Vagina (tissue), 2 donors: ENCODE measurements at regions not wholly inside any gene's neighbourhood (a gene's known extent, or its start where the extent isn't known, plus 50 kb on each side); places are given as distances from the start of the nearest gene placed in this dataset.
"Not testable (repeated sequence)": the region's sequence is repeated elsewhere in the genome, so short reads cannot be mapped to it uniquely, and the experiment has no call there.

ENCODE experiments used
- DNase-seq, 2 donors: peaks; one replicate each; pipeline ENCODE4 v3.0.0-alpha.2; 2017; ENCODE audit errors: extremely low spot score in 2 of 2
- H3K27ac ChIP-seq: fragments of 200-600 bp; sonication (generic); one replicate; pipeline ENCODE4 v1.5.1; 2019
- H3K27me3 ChIP-seq: fragments of 200-600 bp; sonication (generic); one replicate; pipeline ENCODE4 v1.5.1; 2019
- H3K36me3 ChIP-seq, 2 donors: fragments of 200-600 bp; sonication (generic); one replicate each; pipeline ENCODE4 v1.5.1; 2017 to 2019
- H3K4me1 ChIP-seq: fragments of 200-600 bp; sonication (generic); one replicate; pipeline ENCODE4 v1.5.1; 2019
- H3K4me3 ChIP-seq, 2 donors: fragments of 200-600 bp; sonication (generic); 1 replicate in 1 of 2; 2 replicates in 1 of 2; pipeline ENCODE4 v1.5.1; 2016 to 2019
- H3K9me3 ChIP-seq: fragments of 200-600 bp; sonication (generic); one replicate; pipeline ENCODE4 v1.5.1; 2019
- CTCF ChIP-seq, 3 experiments: fragments of 450-650 bp in 2 of 3; fragments of 200-600 bp in 1 of 3; sonication (generic) in 1 of 3; IDR thresholded peaks; one replicate each; pipeline ENCODE4 v1.5.1; 2017 to 2019; ENCODE audit warnings: antibody characterized with exemption in 3 of 3, mild to moderate bottlenecking in 2 of 3, moderate library complexity in 2 of 3
- POLR2A ChIP-seq, 2 donors: fragments of 450-650 bp; IDR thresholded peaks; one replicate each; pipeline ENCODE4 v1.6.1; 2017; ENCODE audit warnings: antibody characterized with exemption in 2 of 2, mild to moderate bottlenecking in 2 of 2, moderate library complexity in 2 of 2
- POLR2AphosphoS5 ChIP-seq, 2 donors: sonication (generic); formaldehyde crosslinking; IDR thresholded peaks; one replicate each; pipeline ENCODE4 v1.9.0; 2017; ENCODE audit warnings: antibody characterized with exemption in 2 of 2, mild to moderate bottlenecking in 2 of 2, low read depth in 1 of 2; ENCODE audit not compliant: insufficient read depth in 1 of 2
- intact Hi-C: fragments of 100-400 bp; cut with DNase I; formaldehyde crosslinking; loops from one replicate; pipeline ENCODE4 v1.15.1; 2023

DNA sequence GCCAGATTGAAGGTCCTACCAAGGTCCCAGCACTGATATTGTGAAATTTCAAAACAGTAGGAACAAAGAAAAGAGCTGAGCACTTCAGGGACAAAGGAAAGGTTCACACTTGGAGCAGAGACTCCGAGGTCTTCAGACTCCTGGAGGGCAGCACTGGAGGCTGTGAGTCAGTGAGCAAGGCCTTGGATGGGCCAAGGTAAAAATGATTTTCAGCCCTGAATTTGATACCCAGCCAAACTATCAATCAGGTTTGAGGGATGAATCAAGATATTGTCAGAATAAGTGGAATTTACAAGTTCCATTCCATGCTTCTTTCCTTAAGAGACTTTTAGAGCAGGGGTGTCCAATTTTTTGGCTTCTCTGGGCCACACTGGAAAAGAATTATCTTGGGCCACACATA, 111.7 kb downstream of the ADRA2C start:
- no peak for TF ChIP-seq POLR2A (IDR thresholded peaks at IDR 0.05)
- H3K27me3 ChIP-seq: no peaks in the 10 kb centered on the region
- H3K4me3 ChIP-seq: no peak overlapping the region
- no peaks in the 10 kb centered on the region for H3K9me3 ChIP-seq
- no peaks in the 10 kb centered on the region for H3K36me3 ChIP-seq
- DNase-seq: no peak
- intact Hi-C loops: no loop called here
- peaks cover 14% of the 10 kb centered on the region for H3K4me1 ChIP-seq
- H3K27ac ChIP-seq: no peak overlapping the region

DNA sequence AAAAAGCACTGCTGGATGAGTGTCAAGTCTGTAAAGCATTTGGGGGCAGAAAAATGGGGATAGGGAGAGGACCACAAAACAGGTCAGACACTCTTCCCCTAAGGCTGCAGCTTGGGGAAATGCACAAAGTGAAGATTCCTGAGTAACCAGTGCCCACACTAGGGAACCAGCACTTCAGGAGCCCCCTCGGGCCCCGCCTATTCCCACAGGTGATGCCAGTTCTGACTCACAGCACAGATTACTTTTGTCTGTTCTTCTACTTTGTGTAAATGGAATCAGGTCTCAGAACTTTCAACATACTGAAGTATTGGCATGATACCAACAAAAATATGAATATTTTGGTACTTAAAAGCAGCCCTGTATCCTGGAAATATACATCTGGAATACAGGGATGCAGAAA, 112.5 kb downstream of the ADRA2C start:
- no peak overlapping the region for H3K4me3 ChIP-seq
- no peaks in the 10 kb centered on the region for H3K36me3 ChIP-seq
- TF ChIP-seq POLR2AphosphoS5 (IDR thresholded peaks at IDR 0.05; ENCODE audit: insufficient read depth in 1 of 2, low read depth in 1 of 2) (no peak), POLR2A (IDR thresholded peaks at IDR 0.05) (no peak), CTCF (IDR thresholded peaks at IDR 0.05) (no peak)
- no peaks in the 10 kb centered on the region for H3K27me3 ChIP-seq
- H3K27ac ChIP-seq: no peak overlapping the region
- peaks cover 14% of the 10 kb centered on the region for H3K4me1 ChIP-seq
- intact Hi-C loops: no loop called here
- no peak for DNase-seq
- no peaks in the 10 kb centered on the region for H3K9me3 ChIP-seq

DNA sequence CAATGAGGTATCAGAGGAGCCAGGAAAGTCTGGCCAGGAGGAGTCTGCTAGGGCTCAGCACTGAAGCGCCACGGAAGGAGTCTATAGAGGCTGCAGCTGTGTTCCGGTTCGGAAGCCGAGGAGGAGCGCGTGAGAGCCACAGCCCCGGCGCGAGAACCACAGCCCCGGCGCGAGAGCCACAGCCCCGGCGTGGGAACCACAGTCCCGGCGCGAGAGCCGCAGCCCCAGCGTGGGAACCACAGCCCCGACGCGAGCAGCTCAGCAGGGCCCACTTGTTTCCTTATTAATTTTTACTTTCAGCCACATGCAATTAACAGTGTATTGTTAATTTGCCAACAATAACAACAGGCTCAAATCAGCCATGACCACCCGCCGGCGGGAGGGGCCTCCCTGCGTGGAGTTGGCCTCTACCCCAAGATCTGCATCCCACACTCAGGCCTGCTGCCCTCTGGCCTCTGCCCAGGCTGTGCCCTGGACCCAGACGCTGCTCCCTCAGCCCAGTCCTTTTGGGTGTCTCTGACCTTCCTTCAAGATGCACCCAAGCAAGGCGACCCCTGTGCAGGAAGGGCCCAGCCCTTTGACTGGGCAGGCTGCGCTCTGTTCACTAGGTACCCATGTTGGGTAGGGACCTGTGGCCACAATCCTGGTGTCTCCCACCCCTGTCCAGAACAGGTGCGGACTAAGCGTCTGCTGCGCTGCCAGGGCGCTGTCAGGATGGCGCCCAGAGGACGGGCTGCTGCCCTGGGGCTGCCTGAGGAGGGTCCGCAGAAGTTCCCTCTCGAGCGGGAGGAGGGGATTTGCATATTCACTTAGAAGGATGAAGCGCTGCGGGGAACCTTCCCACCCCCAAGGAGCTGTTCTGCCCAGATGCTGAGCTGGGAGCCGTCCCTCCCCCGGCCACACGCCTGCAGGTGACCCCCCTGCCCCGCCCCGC, 113.8 kb downstream of the ADRA2C start:
- H3K27me3 ChIP-seq: no peaks in the 10 kb centered on the region

GRCh38 chr4:3880615-3881120, 114.5 kb downstream of the ADRA2C start:
- intact Hi-C loops: no loop called here
- TF ChIP-seq POLR2AphosphoS5 (IDR thresholded peaks at IDR 0.05; ENCODE audit: insufficient read depth in 1 of 2, low read depth in 1 of 2) (no peak), POLR2A (IDR thresholded peaks at IDR 0.05) (no peak), CTCF (IDR thresholded peaks at IDR 0.05) (peak; percentile 36 to 43 (median 42))
- no peak for DNase-seq
- H3K4me3 ChIP-seq: no peak overlapping the region
- H3K9me3 ChIP-seq: no peaks in the 10 kb centered on the region
- peaks cover 14% of the 10 kb centered on the region for H3K4me1 ChIP-seq
- no peak overlapping the region for H3K27ac ChIP-seq
- no peaks in the 10 kb centered on the region for H3K27me3 ChIP-seq
- no peaks in the 10 kb centered on the region for H3K36me3 ChIP-seq

More for the DNA sequence above, 113.8 kb downstream of the ADRA2C start:
- H3K36me3 ChIP-seq: no peaks in the 10 kb centered on the region
- H3K27ac ChIP-seq: no peak overlapping the region
- peaks cover 14% of the 10 kb centered on the region for H3K4me1 ChIP-seq
- no peak for DNase-seq
- H3K9me3 ChIP-seq: no peaks in the 10 kb centered on the region
- no peak overlapping the region for H3K4me3 ChIP-seq
- TF ChIP-seq CTCF (IDR thresholded peaks at IDR 0.05): no peak
- TF ChIP-seq POLR2A (IDR thresholded peaks at IDR 0.05): no peak
- TF ChIP-seq POLR2AphosphoS5 (IDR thresholded peaks at IDR 0.05; ENCODE audit: insufficient read depth in 1 of 2, low read depth in 1 of 2): no peak
- intact Hi-C loops: no loop called here

- peaks cover 14% of the 10 kb centered on the region for H3K4me1 ChIP-seq
- H3K27me3 ChIP-seq, H3K36me3 ChIP-seq, H3K9me3 ChIP-seq, DNase-seq, H3K27ac ChIP-seq, intact Hi-C loops, H3K4me3 ChIP-seq: not testable (repeated sequence)
Observed at GRCh38 chr4:3882316-3882885, 116.2 kb downstream of the ADRA2C start.

- H3K4me1 ChIP-seq: peaks cover 13% of the 10 kb centered on the region
- H3K36me3 ChIP-seq, H3K4me3 ChIP-seq, H3K27ac ChIP-seq, DNase-seq, H3K27me3 ChIP-seq, H3K9me3 ChIP-seq, intact Hi-C loops: not testable (repeated sequence)
Observed at GRCh38 chr4:3884261-3884660, 118.1 kb downstream of the ADRA2C start.

- H3K27me3 ChIP-seq, H3K36me3 ChIP-seq, H3K9me3 ChIP-seq, intact Hi-C loops, H3K4me1 ChIP-seq, H3K4me3 ChIP-seq, DNase-seq, H3K27ac ChIP-seq: not testable (repeated sequence)
Observed at GRCh38 chr4:3893590-3893989, 127.4 kb downstream of the ADRA2C start.

GRCh38 chr4:3894086-3894959, 128.1 kb downstream of the ADRA2C start:
- H3K4me3 ChIP-seq, H3K4me1 ChIP-seq, H3K27ac ChIP-seq, intact Hi-C loops, H3K27me3 ChIP-seq, H3K36me3 ChIP-seq, H3K9me3 ChIP-seq, DNase-seq: not testable (repeated sequence)
